ENCODE measurements at regions not wholly inside any gene's neighbourhood (a gene's known extent, or its start where the extent isn't known, plus 50 kb on each side); places are given as distances from the start of the nearest gene placed in this dataset.

DNA sequence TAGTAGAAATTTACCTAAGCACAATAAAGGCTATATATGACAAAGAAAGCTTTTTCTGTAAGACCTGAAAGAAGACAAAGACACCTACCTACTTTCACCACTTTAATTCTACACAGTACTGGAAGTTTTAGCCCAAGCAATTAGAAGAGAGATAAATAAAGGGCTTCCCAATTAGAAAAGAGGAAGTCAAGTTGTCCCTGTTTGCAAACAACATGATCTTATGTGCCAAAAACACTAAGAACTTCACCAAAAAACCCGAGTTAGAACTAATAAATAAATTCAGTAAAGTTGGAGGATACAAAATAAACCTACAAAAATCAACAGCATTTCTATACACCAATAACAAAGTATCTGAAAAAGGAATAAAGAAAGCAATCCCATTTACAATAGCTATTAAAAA is 190.9 kb downstream of the NR2F2 start:
- intact Hi-C loops (cut with micrococcal nuclease) (no loop called here), dilution Hi-C loops (cut with HindIII; ENCODE audit: low sequenced_read_pairs, unreplicated experiment) (no loop called here), in situ Hi-C loops (cut with MboI; ENCODE audit: low sequenced_read_pairs) (no loop called here)
- no peak overlapping the region for H2BK120ac ChIP-seq (ENCODE audit: low read depth, low read length)
- H2AK5ac ChIP-seq (ENCODE audit: low read depth, low read length), result no peak overlapping the region
- H4K20me1 ChIP-seq (ENCODE audit: insufficient read depth, low read length), result no peaks in the 10 kb centered on the region
- no peak overlapping the region for H2BK15ac ChIP-seq (ENCODE audit: low read depth, low read length)
- no peak overlapping the region for H2AK9ac ChIP-seq (replicated peaks; ENCODE audit: low read depth, low read length, poor library complexity)
- H4K5ac ChIP-seq (ENCODE audit: low read depth, low read length), result no peak overlapping the region
- H3K14ac ChIP-seq (replicated peaks; ENCODE audit: low read depth, low read length), result no peak overlapping the region
- no peak overlapping the region for H2AFZ ChIP-seq (replicated peaks; ENCODE audit: low read length, poor library complexity)
- BruUV-seq (replicated peaks), result no TSS peak
- no peak overlapping the region for H2BK20ac ChIP-seq (ENCODE audit: low read depth, low read length)
- ChIA-PET CTCF (no interaction called here), POLR2A (ENCODE audit: unreplicated experiment) (no interaction called here)
- H3K27ac ChIP-seq (ENCODE audit: insufficient read depth, low read length), result no peak overlapping the region
- no peaks in the 10 kb centered on the region for H3K79me1 ChIP-seq (ENCODE audit: low read depth in 1 of 2, low read length in 2 of 2)
- no peaks in the 10 kb centered on the region for H3K4me1 ChIP-seq (ENCODE audit: control insufficient read depth, insufficient read depth, low read length)
- H3K4me3 ChIP-seq (ENCODE audit: insufficient read depth, low read depth, low read length), result no peak overlapping the region
- no peak overlapping the region for H4K8ac ChIP-seq (ENCODE audit: low read depth in 2 of 2, low read length in 2 of 2)
- H3K4me2 ChIP-seq (ENCODE audit: low read depth, low read length), result no peak overlapping the region
- H3K27me3 ChIP-seq (ENCODE audit: control insufficient read depth, insufficient read depth, low read length), result no peaks in the 10 kb centered on the region
- no peak overlapping the region for H3K18ac ChIP-seq (ENCODE audit: low read depth, low read length)
- no peaks in the 10 kb centered on the region for H3K9me3 ChIP-seq (ENCODE audit: control insufficient read depth, insufficient read depth, low read length)
- no peaks in the 10 kb centered on the region for H3K9me1 ChIP-seq (ENCODE audit: insufficient read depth, low read length)
- H3K9ac ChIP-seq (ENCODE audit: low read depth, low read length), result no peak overlapping the region
- H4K91ac ChIP-seq (ENCODE audit: insufficient read depth, low read depth, low read length), result no peak overlapping the region
- H3K36me3 ChIP-seq (ENCODE audit: control insufficient read depth, insufficient read depth, low read length), result no peaks in the 10 kb centered on the region
- no peak for DNase-seq
- no CpG with 5 or more reads among the region's 1 CpG for WGBS, 2 experiments (ENCODE audit: extremely low coverage in 2 of 2, insufficient read length in 1 of 2)
- H3K23ac ChIP-seq (ENCODE audit: low read depth, low read length), result no peak overlapping the region
- H2BK5ac ChIP-seq (ENCODE audit: low read depth, low read length, poor library complexity, severe bottlenecking), result no peak overlapping the region
- no peak overlapping the region for H3K56ac ChIP-seq (ENCODE audit: extremely low read depth, insufficient read depth, low read length)
- TF ChIP-seq MAZ (IDR thresholded peaks at IDR 0.05; ENCODE audit: borderline replicate concordance, low read depth, low read length), result no peak
- TF ChIP-seq MXI1 (IDR thresholded peaks at IDR 0.05; ENCODE audit: borderline replicate concordance, low read depth, low read length), result no peak
- no peak for TF ChIP-seq POLR2A (IDR thresholded peaks at IDR 0.05; ENCODE audit: low read depth, low read length)
- no peak for TF ChIP-seq RCOR1 (IDR thresholded peaks at IDR 0.05; ENCODE audit: insufficient replicate concordance, low read length)
- no peak for TF ChIP-seq BHLHE40 (IDR thresholded peaks at IDR 0.05; ENCODE audit: low read depth, low read length)
- TF ChIP-seq NFE2L2 (IDR thresholded peaks at IDR 0.05; ENCODE audit: low read depth, low read length), result no peak
- TF ChIP-seq SMC3 (IDR thresholded peaks at IDR 0.05; ENCODE audit: low read depth, low read length), result no peak
- TF ChIP-seq, protein P1, sequence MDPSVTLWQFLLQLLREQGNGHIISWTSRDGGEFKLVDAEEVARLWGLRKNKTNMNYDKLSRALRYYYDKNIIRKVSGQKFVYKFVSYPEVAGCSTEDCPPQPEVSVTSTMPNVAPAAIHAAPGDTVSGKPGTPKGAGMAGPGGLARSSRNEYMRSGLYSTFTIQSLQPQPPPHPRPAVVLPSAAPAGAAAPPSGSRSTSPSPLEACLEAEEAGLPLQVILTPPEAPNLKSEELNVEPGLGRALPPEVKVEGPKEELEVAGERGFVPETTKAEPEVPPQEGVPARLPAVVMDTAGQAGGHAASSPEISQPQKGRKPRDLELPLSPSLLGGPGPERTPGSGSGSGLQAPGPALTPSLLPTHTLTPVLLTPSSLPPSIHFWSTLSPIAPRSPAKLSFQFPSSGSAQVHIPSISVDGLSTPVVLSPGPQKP (IDR thresholded peaks at IDR 0.05; ENCODE audit: borderline replicate concordance, low read depth, low read length), result no peak
- TF ChIP-seq FOS (IDR thresholded peaks at IDR 0.05; ENCODE audit: low read depth, low read length), result no peak
- TF ChIP-seq RFX5 (IDR thresholded peaks at IDR 0.05; ENCODE audit: low read depth, low read length), result no peak
- TF ChIP-seq CEBPB (IDR thresholded peaks at IDR 0.05; ENCODE audit: low read depth, low read length), result no peak
- TF ChIP-seq RAD21 (IDR thresholded peaks at IDR 0.05; ENCODE audit: low read length), result no peak
- no peak for TF ChIP-seq USF2 (IDR thresholded peaks at IDR 0.05; ENCODE audit: low read depth, low read length)
- TF ChIP-seq MAFK (IDR thresholded peaks at IDR 0.05; ENCODE audit: low read depth, low read length), result no peak
- TF ChIP-seq CTCF (conservative IDR thresholded peaks at IDR 0.05; ENCODE audit: low read depth, low read length), result no peak
- TF ChIP-seq CHD1 (IDR thresholded peaks at IDR 0.05; ENCODE audit: low read depth, low read length), result no peak
- no peak for ATAC-seq (ENCODE audit: low read depth)
- H3K4ac ChIP-seq (ENCODE audit: low read depth, low read length), result no peak overlapping the region

All from IMR-90 (cell line).